ENCODE measurements at regions not wholly inside any gene's neighbourhood (a gene's known extent, or its start where the extent isn't known, plus 50 kb on each side); places are given as distances from the start of the nearest gene placed in this dataset.

- Histone ChIP-seq H3K9ac (ENCODE audit: low read length) (no peak overlapping the region), H3K9me2 (ENCODE audit: insufficient read depth, low read length) (no peaks in the 10 kb centered on the region), H3F3A (ENCODE audit: insufficient read depth, low read length, poor library complexity, severe bottlenecking) (no peaks in the 10 kb centered on the region), H3K4me3 (ENCODE audit: low read length) (no peak overlapping the region), H4K20me1 (ENCODE audit: insufficient read depth) (no peaks in the 10 kb centered on the region), H2AFZ (ENCODE audit: low read depth, low read length) (no peak overlapping the region), H3K79me2 (replicated peaks; ENCODE audit: insufficient read depth, low read length) (no peaks in the 10 kb centered on the region), H3K36me3 (ENCODE audit: insufficient read depth, low read length) (no peaks in the 10 kb centered on the region), H3K27me3 (ENCODE audit: insufficient read depth, low read depth, low read length) (no peaks in the 10 kb centered on the region), H3K27ac (ENCODE audit: low read length) (no peak overlapping the region), H3K4me2 (ENCODE audit: low read length) (no peak overlapping the region), H3K9me3 (ENCODE audit: low read length) (no peaks in the 10 kb centered on the region)
- TF ChIP-seq POLR2AphosphoS5 (IDR thresholded peaks at IDR 0.05) (no peak), MXI1 (conservative IDR thresholded peaks at IDR 0.05; ENCODE audit: poor library complexity, severe bottlenecking) (no peak)
Measured at GRCh38 chr2:208570851-208571763, 164.5 kb downstream of the PTH2R start.

GRCh38 chr2:208571764-208572131 is 165.2 kb downstream of the PTH2R start:
- H2AFZ ChIP-seq (ENCODE audit: low read depth, low read length), result no peak overlapping the region
- H3K36me3 ChIP-seq (ENCODE audit: insufficient read depth, low read length), result no peaks in the 10 kb centered on the region
- no peaks in the 10 kb centered on the region for H3K9me3 ChIP-seq (ENCODE audit: low read length)
- H3K9ac ChIP-seq (ENCODE audit: low read length), result no peak overlapping the region
- H3K4me2 ChIP-seq (ENCODE audit: low read length), result no peak overlapping the region
- no peak overlapping the region for H3K4me3 ChIP-seq (ENCODE audit: low read length)
- no peaks in the 10 kb centered on the region for H3K79me2 ChIP-seq (replicated peaks; ENCODE audit: insufficient read depth, low read length)
- no peak overlapping the region for H3K27ac ChIP-seq (ENCODE audit: low read length)
- H3K9me2 ChIP-seq (ENCODE audit: insufficient read depth, low read length), result no peaks in the 10 kb centered on the region
- no peaks in the 10 kb centered on the region for H4K20me1 ChIP-seq (ENCODE audit: insufficient read depth)
- no peaks in the 10 kb centered on the region for H3F3A ChIP-seq (ENCODE audit: insufficient read depth, low read length, poor library complexity, severe bottlenecking)
- no peak for TF ChIP-seq TAF1 (IDR thresholded peaks at IDR 0.05; ENCODE audit: low read depth)
- no peak for TF ChIP-seq EP300 (conservative IDR thresholded peaks at IDR 0.05; ENCODE audit: poor library complexity, severe bottlenecking)
- no peak for TF ChIP-seq SMC3 (conservative IDR thresholded peaks at IDR 0.05; ENCODE audit: poor library complexity)
- TF ChIP-seq REST (IDR thresholded peaks at IDR 0.05; ENCODE audit: borderline replicate concordance), result no peak
- H3K27me3 ChIP-seq (ENCODE audit: insufficient read depth, low read depth, low read length), result no peaks in the 10 kb centered on the region

DNA sequence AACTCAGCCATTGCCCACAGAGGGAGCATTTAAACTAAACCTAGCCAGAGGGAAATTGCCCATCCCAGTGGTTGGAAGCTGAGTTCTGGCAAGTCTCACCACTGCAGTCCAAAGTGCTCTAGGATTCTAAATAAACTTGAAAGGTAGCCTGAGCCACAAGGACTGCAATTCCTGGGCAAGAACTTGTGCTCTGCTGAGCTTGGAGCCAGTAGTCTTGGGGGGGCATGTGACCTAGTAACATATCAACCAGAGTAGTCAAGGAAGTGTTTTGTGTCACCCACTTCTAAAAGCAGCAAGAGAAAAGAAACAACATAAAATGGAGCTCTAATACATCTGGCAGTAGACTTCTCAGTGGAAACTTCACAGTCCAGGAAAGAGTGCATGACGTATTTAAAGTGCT is 167.0 kb downstream of the PTH2R start:
- H2AFZ ChIP-seq (ENCODE audit: low read depth, low read length), result no peak overlapping the region
- no peak for TF ChIP-seq TAF1 (IDR thresholded peaks at IDR 0.05; ENCODE audit: low read depth)
- TF ChIP-seq, protein P1, sequence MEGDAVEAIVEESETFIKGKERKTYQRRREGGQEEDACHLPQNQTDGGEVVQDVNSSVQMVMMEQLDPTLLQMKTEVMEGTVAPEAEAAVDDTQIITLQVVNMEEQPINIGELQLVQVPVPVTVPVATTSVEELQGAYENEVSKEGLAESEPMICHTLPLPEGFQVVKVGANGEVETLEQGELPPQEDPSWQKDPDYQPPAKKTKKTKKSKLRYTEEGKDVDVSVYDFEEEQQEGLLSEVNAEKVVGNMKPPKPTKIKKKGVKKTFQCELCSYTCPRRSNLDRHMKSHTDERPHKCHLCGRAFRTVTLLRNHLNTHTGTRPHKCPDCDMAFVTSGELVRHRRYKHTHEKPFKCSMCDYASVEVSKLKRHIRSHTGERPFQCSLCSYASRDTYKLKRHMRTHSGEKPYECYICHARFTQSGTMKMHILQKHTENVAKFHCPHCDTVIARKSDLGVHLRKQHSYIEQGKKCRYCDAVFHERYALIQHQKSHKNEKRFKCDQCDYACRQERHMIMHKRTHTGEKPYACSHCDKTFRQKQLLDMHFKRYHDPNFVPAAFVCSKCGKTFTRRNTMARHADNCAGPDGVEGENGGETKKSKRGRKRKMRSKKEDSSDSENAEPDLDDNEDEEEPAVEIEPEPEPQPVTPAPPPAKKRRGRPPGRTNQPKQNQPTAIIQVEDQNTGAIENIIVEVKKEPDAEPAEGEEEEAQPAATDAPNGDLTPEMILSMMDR (IDR thresholded peaks at IDR 0.05; ENCODE audit: poor library complexity, severe bottlenecking), result no peak
- TF ChIP-seq RAD21 (conservative IDR thresholded peaks at IDR 0.05), result no peak
- no peak for TF ChIP-seq POLR2AphosphoS5 (IDR thresholded peaks at IDR 0.05)
- TF ChIP-seq SMC3 (conservative IDR thresholded peaks at IDR 0.05; ENCODE audit: poor library complexity), result no peak
- no peak for TF ChIP-seq MXI1 (conservative IDR thresholded peaks at IDR 0.05; ENCODE audit: poor library complexity, severe bottlenecking)
- no peak for TF ChIP-seq EP300 (conservative IDR thresholded peaks at IDR 0.05; ENCODE audit: poor library complexity, severe bottlenecking)
- no peak for TF ChIP-seq REST (IDR thresholded peaks at IDR 0.05; ENCODE audit: borderline replicate concordance)
- TF ChIP-seq EZH2 (IDR thresholded peaks at IDR 0.05; ENCODE audit: borderline replicate concordance, insufficient read depth, low read length, poor library complexity, severe bottlenecking), result no peak

More for the DNA sequence above, 167.0 kb downstream of the PTH2R start:
- Histone ChIP-seq H3F3A (ENCODE audit: insufficient read depth, low read length, poor library complexity, severe bottlenecking) (no peaks in the 10 kb centered on the region), H3K27me3 (ENCODE audit: insufficient read depth, low read depth, low read length) (no peaks in the 10 kb centered on the region), H3K4me3 (ENCODE audit: low read length) (no peak overlapping the region), H3K9me3 (ENCODE audit: low read length) (no peaks in the 10 kb centered on the region), H3K4me2 (ENCODE audit: low read length) (no peak overlapping the region), H3K9ac (ENCODE audit: low read length) (no peak overlapping the region), H4K20me1 (ENCODE audit: insufficient read depth) (no peaks in the 10 kb centered on the region), H3K36me3 (ENCODE audit: insufficient read depth, low read length) (no peaks in the 10 kb centered on the region), H3K79me2 (replicated peaks; ENCODE audit: insufficient read depth, low read length) (no peaks in the 10 kb centered on the region), H3K9me2 (ENCODE audit: insufficient read depth, low read length) (no peaks in the 10 kb centered on the region), H3K27ac (ENCODE audit: low read length) (no peak overlapping the region)
